HFF-Myc (cell line): ENCODE measurements at regions not wholly inside any gene's neighbourhood (a gene's known extent, or its start where the extent isn't known, plus 50 kb on each side); places are given as distances from the start of the nearest gene placed in this dataset.

ENCODE experiments used
- DNase-seq: peaks from one replicate; pipeline ENCODE4 v3.0.0-alpha.2; 2011; ENCODE audit warnings: low read depth; ENCODE audit errors: extremely low read depth
- H3K4me3 ChIP-seq: replicated peaks from 2 replicates; pipeline ENCODE4 v1.5.1; 2011; ENCODE audit warnings: low read depth, mild to moderate bottlenecking, control low read depth, low read length
- CTCF ChIP-seq: IDR thresholded peaks from 2 replicates; pipeline ENCODE4 v1.5.1; 2012; ENCODE audit warnings: mild to moderate bottlenecking, low read depth, low read length, control low read depth; ENCODE audit errors: missing control alignments

- no peak overlapping the region for H3K4me3 ChIP-seq
- DNase-seq: no peak
- no peak for TF ChIP-seq CTCF
These were observed 280.9 kb downstream of the RPRM start for GRCh38 chr2:153197402-153198386.

- no peak for DNase-seq
- no peak overlapping the region for H3K4me3 ChIP-seq
- TF ChIP-seq CTCF: no peak
These were observed 282.0 kb downstream of the RPRM start for GRCh38 chr2:153196378-153197058.

GRCh38 chr2:153195342-153195741 is 283.2 kb downstream of the RPRM start:
- TF ChIP-seq CTCF: no peak
- no peak for DNase-seq

GRCh38 chr2:153189091-153189888 is 289.3 kb downstream of the RPRM start:
- no peak overlapping the region for H3K4me3 ChIP-seq
- no peak for TF ChIP-seq CTCF
- DNase-seq: no peak

More at GRCh38 chr2:153195342-153195741, 283.2 kb downstream of the RPRM start:
- H3K4me3 ChIP-seq: no peak overlapping the region

GRCh38 chr2:153179808-153180207 is 298.8 kb downstream of the RPRM start:
- no peak for TF ChIP-seq CTCF

GRCh38 chr2:153169609-153170008 is 309.0 kb downstream of the RPRM start:
- DNase-seq: no peak
- TF ChIP-seq CTCF: no peak

More at GRCh38 chr2:153179808-153180207, 298.8 kb downstream of the RPRM start:
- no peak overlapping the region for H3K4me3 ChIP-seq
- DNase-seq: no peak

More at GRCh38 chr2:153169609-153170008, 309.0 kb downstream of the RPRM start:
- no peak overlapping the region for H3K4me3 ChIP-seq
